ENCODE measurements at regions not wholly inside any gene's neighbourhood (a gene's known extent, or its start where the extent isn't known, plus 50 kb on each side); places are given as distances from the start of the nearest gene placed in this dataset.

DNA sequence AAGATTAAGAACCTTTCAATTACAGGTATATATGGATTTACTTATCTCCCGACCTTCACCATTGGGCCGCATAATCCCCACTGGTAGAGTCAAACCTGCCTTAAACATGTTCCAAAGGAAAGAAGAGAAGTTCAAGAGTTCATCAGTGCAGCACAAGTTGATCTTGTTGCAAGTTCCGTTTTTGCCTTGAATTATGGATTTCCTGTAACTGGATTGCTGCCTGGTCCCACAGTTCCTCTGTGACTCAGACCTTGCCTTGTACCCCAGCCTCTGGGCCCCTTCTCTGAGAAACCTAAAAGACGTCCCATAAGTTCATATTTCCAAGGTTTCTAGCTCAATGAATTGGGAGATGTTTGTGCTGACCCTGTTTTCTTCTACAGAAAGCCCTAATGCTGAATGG is 112.5 kb upstream of the THBS1 start:
- Mint-ChIP-seq H3K9me3 (peaks cover 0 to 9% (median 2%) of the 10 kb centered on the region in 7 donors), H3K36me3 (peaks cover 3 to 5% of the 10 kb centered on the region in 2 donors), H3K27ac (peak overlapping the region; percentile 95 to 99 (median 98)), H3K4me3 (peak overlapping the region in 1 of 2 donors; percentile 84), H3K27me3 (ENCODE audit: low read depth in 3 of 3) (no peaks in the 10 kb centered on the region), H3K4me1 (peaks cover 37% of the 10 kb centered on the region)
- Histone ChIP-seq H3K4me1 (ENCODE audit: control insufficient read depth in 1 of 2, insufficient read depth in 2 of 2, low read length in 2 of 2) (peaks cover 42 to 54% of the 10 kb centered on the region in 2 donors), H3K9me3 (replicated peaks in 1 of 2; ENCODE audit: control insufficient read depth in 1 of 2, insufficient read depth in 1 of 2, low read length in 2 of 2) (peaks cover 0 to 3% of the 10 kb centered on the region in 2 donors), H3K79me2 (ENCODE audit: insufficient read depth, low read length) (no peaks in the 10 kb centered on the region), H4K20me1 (ENCODE audit: insufficient read depth, low read length) (no peaks in the 10 kb centered on the region), H3K27me3 (ENCODE audit: control insufficient read depth in 2 of 2, insufficient read depth in 2 of 2, low read length in 2 of 2) (no peaks in the 10 kb centered on the region), H3K9ac (ENCODE audit: insufficient read depth, low read length, poor library complexity, severe bottlenecking) (peak overlapping the region; percentile 47), H3K4me3 (replicated peaks in 1 of 3; ENCODE audit: low read depth in 2 of 3, low read length in 3 of 3) (peak overlapping the region in 1 of 3 experiments; percentile 50), H3K36me3 (replicated peaks in 1 of 2; ENCODE audit: control insufficient read depth in 1 of 2, insufficient read depth in 2 of 2, low read length in 2 of 2) (no peaks in the 10 kb centered on the region), H3K4me2 (replicated peaks; ENCODE audit: extremely low read depth, low read length, poor library complexity, severe bottlenecking) (peak overlapping the region; percentile 54), H2AFZ (ENCODE audit: insufficient read depth, low read depth, low read length, poor library complexity, severe bottlenecking) (no peak overlapping the region), H3K27ac (ENCODE audit: low read depth in 1 of 2, low read length in 2 of 2) (peak overlapping the region; percentile 51 to 95)
- 0% methylated on average over 1 of the region's 4 CpGs for WGBS (ENCODE audit: insufficient coverage)
- intact Hi-C loops (cut with micrococcal nuclease), result loop anchor here (5.0 to 10.0 kb wide), 4 partner anchors 41 to 106 kb away; no protein-coding TSS in a partner anchor
- DNase-seq, result peak; percentile 89 to 95 (median 94)
- TF ChIP-seq, protein P1, sequence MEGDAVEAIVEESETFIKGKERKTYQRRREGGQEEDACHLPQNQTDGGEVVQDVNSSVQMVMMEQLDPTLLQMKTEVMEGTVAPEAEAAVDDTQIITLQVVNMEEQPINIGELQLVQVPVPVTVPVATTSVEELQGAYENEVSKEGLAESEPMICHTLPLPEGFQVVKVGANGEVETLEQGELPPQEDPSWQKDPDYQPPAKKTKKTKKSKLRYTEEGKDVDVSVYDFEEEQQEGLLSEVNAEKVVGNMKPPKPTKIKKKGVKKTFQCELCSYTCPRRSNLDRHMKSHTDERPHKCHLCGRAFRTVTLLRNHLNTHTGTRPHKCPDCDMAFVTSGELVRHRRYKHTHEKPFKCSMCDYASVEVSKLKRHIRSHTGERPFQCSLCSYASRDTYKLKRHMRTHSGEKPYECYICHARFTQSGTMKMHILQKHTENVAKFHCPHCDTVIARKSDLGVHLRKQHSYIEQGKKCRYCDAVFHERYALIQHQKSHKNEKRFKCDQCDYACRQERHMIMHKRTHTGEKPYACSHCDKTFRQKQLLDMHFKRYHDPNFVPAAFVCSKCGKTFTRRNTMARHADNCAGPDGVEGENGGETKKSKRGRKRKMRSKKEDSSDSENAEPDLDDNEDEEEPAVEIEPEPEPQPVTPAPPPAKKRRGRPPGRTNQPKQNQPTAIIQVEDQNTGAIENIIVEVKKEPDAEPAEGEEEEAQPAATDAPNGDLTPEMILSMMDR (IDR thresholded peaks at IDR 0.05), result no peak

DNA sequence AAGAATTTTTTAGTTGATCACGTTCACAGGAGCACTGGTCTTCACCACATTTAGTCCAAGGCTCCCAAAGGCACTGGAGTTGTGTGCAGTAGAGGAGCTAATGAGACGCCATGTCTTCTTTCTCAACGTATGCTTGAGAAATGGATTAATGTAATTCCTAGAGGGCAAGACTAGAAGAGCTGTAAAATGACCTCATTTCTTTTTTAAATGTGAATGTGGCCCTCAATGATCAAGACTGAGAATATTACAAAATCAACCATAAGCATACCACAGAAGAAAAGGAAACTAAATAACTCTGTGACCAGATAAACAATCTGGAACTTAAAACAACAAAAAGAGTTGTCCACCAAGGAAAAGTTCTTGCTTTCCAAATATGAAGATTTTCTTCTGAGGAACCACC is 112.1 kb upstream of the THBS1 start:
- TF ChIP-seq, protein P1 (IDR thresholded peaks at IDR 0.05), result no peak
- H3K4me1 ChIP-seq (ENCODE audit: control insufficient read depth in 1 of 2, insufficient read depth in 2 of 2, low read length in 2 of 2), result peaks cover 47 to 59% of the 10 kb centered on the region in 2 donors
- WGBS (ENCODE audit: insufficient coverage), result no CpG with 5 or more reads among the region's 3 CpGs
- H3K27me3 Mint-ChIP-seq (ENCODE audit: low read depth in 3 of 3), result no peaks in the 10 kb centered on the region
- H3K9me3 Mint-ChIP-seq, result peaks cover 0 to 9% (median 2%) of the 10 kb centered on the region in 7 donors
- peak overlapping the region; percentile 47 for H3K9ac ChIP-seq (ENCODE audit: insufficient read depth, low read length, poor library complexity, severe bottlenecking)
- H3K27ac ChIP-seq (ENCODE audit: low read depth in 1 of 2, low read length in 2 of 2), result peak overlapping the region; percentile 51 to 95
- H3K9me3 ChIP-seq (replicated peaks in 1 of 2; ENCODE audit: control insufficient read depth in 1 of 2, insufficient read depth in 1 of 2, low read length in 2 of 2), result peaks cover 0 to 3% of the 10 kb centered on the region in 2 donors
- peak overlapping the region in 1 of 2 donors; percentile 84 for H3K4me3 Mint-ChIP-seq
- no peaks in the 10 kb centered on the region for H3K36me3 ChIP-seq (replicated peaks in 1 of 2; ENCODE audit: control insufficient read depth in 1 of 2, insufficient read depth in 2 of 2, low read length in 2 of 2)
- H3K79me2 ChIP-seq (ENCODE audit: insufficient read depth, low read length), result no peaks in the 10 kb centered on the region
- H4K20me1 ChIP-seq (ENCODE audit: insufficient read depth, low read length), result no peaks in the 10 kb centered on the region
- peak overlapping the region; percentile 54 for H3K4me2 ChIP-seq (replicated peaks; ENCODE audit: extremely low read depth, low read length, poor library complexity, severe bottlenecking)
- intact Hi-C loops (cut with micrococcal nuclease), result loop anchor here (5.0 to 10.0 kb wide), 4 partner anchors 42 to 106 kb away; no protein-coding TSS in a partner anchor
- H3K4me3 ChIP-seq (replicated peaks in 1 of 3; ENCODE audit: low read depth in 2 of 3, low read length in 3 of 3), result peak overlapping the region in 1 of 3 experiments; percentile 50
- peak in 2 of 3 donors; percentile 63 to 65 for DNase-seq
- H3K36me3 Mint-ChIP-seq, result peaks cover 3% of the 10 kb centered on the region in 2 donors
- H2AFZ ChIP-seq (ENCODE audit: insufficient read depth, low read depth, low read length, poor library complexity, severe bottlenecking), result no peak overlapping the region
- H3K4me1 Mint-ChIP-seq, result peaks cover 37% of the 10 kb centered on the region
- peak overlapping the region; percentile 95 to 99 (median 98) for H3K27ac Mint-ChIP-seq
- no peaks in the 10 kb centered on the region for H3K27me3 ChIP-seq (ENCODE audit: control insufficient read depth in 2 of 2, insufficient read depth in 2 of 2, low read length in 2 of 2)
